H1 (cell line): ENCODE measurements at regions not wholly inside any gene's neighbourhood (a gene's known extent, or its start where the extent isn't known, plus 50 kb on each side); places are given as distances from the start of the nearest gene placed in this dataset.

Source experiments
- CTCF ChIA-PET: fragments of 300-600 bp; sonication (Branson Sonifier 250); formaldehyde crosslinking; loops from one replicate; lab custom pipeline; 2021; ENCODE audit not compliant: partially characterized antibody; lab: Charles Lee
- POLR2A ChIA-PET: fragments of 300-600 bp; sonication (Branson Sonifier 250); formaldehyde crosslinking; loops from one replicate; lab custom pipeline; 2021; ENCODE audit warnings: inconsistent platforms; ENCODE audit not compliant: partially characterized antibody; lab: Charles Lee
- DNase-seq, 2 experiments: peaks; one replicate each; pipeline versions ENCODE4 v3.0.0 to v3.0.0-alpha.2; 2010 to 2022; ENCODE audit warnings: low spot score in 2 of 2, low read depth in 1 of 2, mixed read lengths in 1 of 2
- FAIRE-seq: peaks from 2 replicates; lab custom pipeline; 2011; peaks lifted over from hg19 to GRCh38; lab: Jason Lieb, UNC
- H2AFZ ChIP-seq: 2 replicates; pipeline ENCODE4 v1.8.1; 2012; ENCODE audit warnings: low read length, inconsistent platforms
- H2AK5ac ChIP-seq: 2 replicates; pipeline ENCODE4 v1.6.1; 2013; ENCODE audit warnings: low read depth, low read length
- H2BK120ac ChIP-seq: replicated peaks from 2 replicates; pipeline ENCODE3; 2013; ENCODE audit warnings: low read depth, low read length, inconsistent platforms
- H2BK12ac ChIP-seq: 2 replicates; pipeline ENCODE4 v1.6.1; 2013; ENCODE audit warnings: low read depth, low read length
- H2BK15ac ChIP-seq: 2 replicates; pipeline ENCODE4 v1.6.1; 2013; ENCODE audit warnings: low read length
- H2BK20ac ChIP-seq: 2 replicates; pipeline ENCODE4 v1.6.1; 2013; ENCODE audit warnings: low read length
- H2BK5ac ChIP-seq: 2 replicates; pipeline ENCODE4 v1.6.1; 2013; ENCODE audit warnings: low read depth, low read length
- H3K14ac ChIP-seq: 2 replicates; pipeline ENCODE4 v1.6.1; 2013; ENCODE audit warnings: inconsistent platforms; ENCODE audit not compliant: insufficient read length
- H3K18ac ChIP-seq: 2 replicates; pipeline ENCODE4 v1.6.1; 2013; ENCODE audit warnings: low read length; ENCODE audit errors: extremely low read depth
- H3K23ac ChIP-seq: 2 replicates; pipeline ENCODE4 v1.6.1; 2013; ENCODE audit warnings: inconsistent platforms; ENCODE audit not compliant: insufficient read length
- H3K23me2 ChIP-seq: 2 replicates; pipeline ENCODE4 v1.6.1; 2013; ENCODE audit warnings: low read depth, low read length
- H3K27ac ChIP-seq: 2 replicates; pipeline ENCODE4 v1.6.1; 2011; ENCODE audit warnings: low read depth, low read length, inconsistent platforms
- H3K27me3 ChIP-seq, 4 experiments: replicated peaks in 1 of 4; 1 replicate in 1 of 4; 2 replicates in 3 of 4; pipeline versions ENCODE4 v1.6.1 to v1.8.1; 2011 to 2013; ENCODE audit warnings: low read length in 3 of 4, mild to moderate bottlenecking in 3 of 4, inconsistent platforms in 2 of 4, mixed read lengths in 2 of 4, moderate library complexity in 1 of 4; ENCODE audit not compliant: control insufficient read depth in 3 of 4, insufficient read depth in 3 of 4; ENCODE audit errors: extremely low read depth in 1 of 4
- H3K36me3 ChIP-seq, 4 experiments: 2 replicates each; pipeline versions ENCODE4 v1.6.1 to v1.8.1; 2011 to 2013; ENCODE audit warnings: mild to moderate bottlenecking in 4 of 4, low read length in 3 of 4, moderate library complexity in 2 of 4, control low read depth in 1 of 4, inconsistent platforms in 1 of 4; ENCODE audit not compliant: insufficient read depth in 4 of 4, control insufficient read depth in 2 of 4
- H3K4ac ChIP-seq: replicated peaks from 2 replicates; pipeline ENCODE3; 2013; ENCODE audit warnings: low read length, low read depth, mixed read lengths, inconsistent platforms; ENCODE audit not compliant: insufficient read length
- H3K4me1 ChIP-seq, 4 experiments: replicated peaks in 1 of 4; 1 replicate in 1 of 4; 2 replicates in 3 of 4; pipeline versions ENCODE4 v1.6.1 to v1.8.1; 2011 to 2013; ENCODE audit warnings: low read length in 3 of 4, inconsistent platforms in 2 of 4, mixed read lengths in 1 of 4; ENCODE audit not compliant: insufficient read depth in 4 of 4, control insufficient read depth in 3 of 4
- H3K4me2 ChIP-seq, 2 experiments: 2 replicates each; pipeline versions ENCODE4 v1.6.1 to v1.8.1; 2011 to 2013; ENCODE audit warnings: low read depth in 2 of 2, low read length in 2 of 2, control low read depth in 1 of 2, inconsistent platforms in 1 of 2, mild to moderate bottlenecking in 1 of 2; ENCODE audit not compliant: insufficient read depth in 1 of 2
- H3K4me3 ChIP-seq, 4 experiments: fragments of 200-600, 300-600 bp in 1 of 4; sonication (generic), shearing (Covaris generic), sonication (Bioruptor Twin) in 1 of 4; 2 replicates each; pipeline versions ENCODE4 v1.5.1 to v1.8.1; 2011 to 2016; ENCODE audit warnings: low read length in 4 of 4, low read depth in 3 of 4, control low read depth in 2 of 4, inconsistent platforms in 2 of 4, mild to moderate bottlenecking in 2 of 4, mixed read lengths in 1 of 4, moderate library complexity in 1 of 4; ENCODE audit not compliant: insufficient read depth in 2 of 4; ENCODE audit errors: extremely low read depth in 1 of 4
- H3K56ac ChIP-seq: replicated peaks from 2 replicates; pipeline ENCODE3; 2013; ENCODE audit warnings: low read depth, mild to moderate bottlenecking, mixed read lengths, low read length, inconsistent platforms; ENCODE audit not compliant: insufficient read length
- H3K79me1 ChIP-seq: 2 replicates; pipeline ENCODE4 v1.6.1; 2013; ENCODE audit warnings: low read depth, low read length, control low read depth
- H3K79me2 ChIP-seq, 2 experiments: 2 replicates each; pipeline versions ENCODE4 v1.6.1 to v1.8.1; 2012 to 2013; ENCODE audit warnings: low read length in 2 of 2, mild to moderate bottlenecking in 2 of 2, inconsistent platforms in 1 of 2; ENCODE audit not compliant: insufficient read depth in 2 of 2, control insufficient read depth in 1 of 2
- H3K9ac ChIP-seq, 4 experiments: replicated peaks in 1 of 4; 1 replicate in 1 of 4; 2 replicates in 3 of 4; pipeline versions ENCODE4 v1.6.1 to v1.8.1; 2011 to 2013; ENCODE audit warnings: low read depth in 3 of 4, low read length in 3 of 4, control low read depth in 2 of 4, mild to moderate bottlenecking in 2 of 4, moderate library complexity in 2 of 4, inconsistent platforms in 1 of 4; ENCODE audit errors: extremely low read depth in 1 of 4
- H3K9me3 ChIP-seq, 2 experiments: 2 replicates each; pipeline versions ENCODE4 v1.6.1 to v1.8.1; 2012 to 2013; ENCODE audit warnings: mild to moderate bottlenecking in 2 of 2, moderate library complexity in 2 of 2, control low read depth in 1 of 2, inconsistent platforms in 1 of 2, low read depth in 1 of 2, low read length in 1 of 2, mixed read lengths in 1 of 2; ENCODE audit not compliant: insufficient read depth in 2 of 2
- H4K20me1 ChIP-seq, 2 experiments: replicated peaks in 1 of 2; 2 replicates each; pipeline versions ENCODE3 to v1.8.1; 2011 to 2013; ENCODE audit warnings: inconsistent platforms in 2 of 2, low read length in 2 of 2, mild to moderate bottlenecking in 1 of 2; ENCODE audit not compliant: insufficient read depth in 2 of 2, control insufficient read depth in 1 of 2
- H4K5ac ChIP-seq: 2 replicates; pipeline ENCODE4 v1.6.1; 2013; ENCODE audit warnings: low read length, low read depth, mixed read lengths, inconsistent platforms; ENCODE audit not compliant: insufficient read length
- H4K8ac ChIP-seq: 2 replicates; pipeline ENCODE4 v1.8.0; 2013; ENCODE audit warnings: mild to moderate bottlenecking, moderate library complexity, low read length, inconsistent platforms; ENCODE audit not compliant: insufficient read depth; ENCODE audit errors: extremely low read depth
- H4K91ac ChIP-seq: replicated peaks from 2 replicates; pipeline ENCODE3; 2013; ENCODE audit warnings: low read length, mixed read lengths, inconsistent platforms; ENCODE audit not compliant: insufficient read length
- ATF3 ChIP-seq: IDR thresholded peaks from 2 replicates; pipeline ENCODE4 v1.6.1; 2011; ENCODE audit warnings: low read depth, mild to moderate bottlenecking, low read length; ENCODE audit not compliant: insufficient read depth
- CHD1 ChIP-seq: IDR thresholded peaks from 2 replicates; pipeline ENCODE4 v1.6.1; 2012; ENCODE audit warnings: low read depth, low read length, improper control_type of control experiment
- CHD2 ChIP-seq: IDR thresholded peaks from 2 replicates; pipeline ENCODE4 v1.6.1; 2012; ENCODE audit warnings: low read length, improper control_type of control experiment
- HDAC2 ChIP-seq, 2 experiments: fragments of 300-600 bp in 1 of 2; sonication (generic) in 1 of 2; IDR thresholded peaks; 2 replicates each; pipeline ENCODE4 v1.6.1; 2011 to 2012; ENCODE audit warnings: low read depth in 2 of 2, low read length in 2 of 2, mild to moderate bottlenecking in 2 of 2, moderate library complexity in 2 of 2, borderline replicate concordance in 1 of 2, inconsistent platforms in 1 of 2
- POLR2A ChIP-seq, 2 experiments: IDR thresholded peaks; 1 replicate in 1 of 2; 2 replicates in 1 of 2; pipeline ENCODE4 v1.6.1; 2011; ENCODE audit warnings: low read depth in 2 of 2, low read length in 2 of 2, mild to moderate bottlenecking in 2 of 2; ENCODE audit errors: control extremely low read depth in 1 of 2
- RAD21 ChIP-seq, 2 experiments: IDR thresholded peaks in 1 of 2; conservative IDR thresholded peaks in 1 of 2; 2 replicates each; pipeline ENCODE4 v1.6.1; 2011; ENCODE audit warnings: low read depth in 2 of 2, low read length in 2 of 2, improper control_type of control experiment in 1 of 2, inconsistent platforms in 1 of 2, mild to moderate bottlenecking in 1 of 2, moderate library complexity in 1 of 2
- SIN3A ChIP-seq, 2 experiments: IDR thresholded peaks in 1 of 2; conservative IDR thresholded peaks in 1 of 2; 2 replicates each; pipeline ENCODE4 v1.6.1; 2011 to 2012; ENCODE audit warnings: low read length in 2 of 2, improper control_type of control experiment in 1 of 2, low read depth in 1 of 2, mild to moderate bottlenecking in 1 of 2
- WGBS, 2 experiments: shearing (Covaris generic) in 1 of 2; methylation state at CpG; one replicate each; pipeline versions ENCODE4 v1.1.6 to v1.1.7; 2013 to 2015; ENCODE audit warnings: low lambda C conversion rate in 2 of 2, mixed read lengths in 2 of 2, inconsistent platforms in 1 of 2, low coverage in 1 of 2, missing lambda C conversion rate in 1 of 2; ENCODE audit not compliant: insufficient replicate concordance in 2 of 2, insufficient coverage in 1 of 2, insufficient read length in 1 of 2; ENCODE audit errors: extremely low coverage in 1 of 2, missing lambda C conversion rate in 1 of 2; 5-methylcytosine and 5-hydroxymethylcytosine counted together

GRCh38 chr2:4884117-4884571, 808.0 kb upstream of the SOX11 start:
- Histone ChIP-seq H3K14ac (no peak overlapping the region), H3K23me2 (no peaks in the 10 kb centered on the region), H2BK20ac (no peak overlapping the region), H3K56ac (no peak overlapping the region), H3K9ac (no peak overlapping the region), H2AK5ac (no peak overlapping the region), H2AFZ (no peak overlapping the region), H3K4me2 (no peak overlapping the region), H3K9me3 (peaks cover 8 to 15% of the 10 kb centered on the region in 2 experiments; a peak in 3 of 4 replicates), H2BK5ac (no peak overlapping the region), H4K91ac (no peak overlapping the region), H3K27ac (no peak overlapping the region), H4K5ac (no peak overlapping the region), H3K4me1 (no peaks in the 10 kb centered on the region), H3K18ac (no peak overlapping the region), H3K4me3 (no peak overlapping the region), H2BK12ac (no peak overlapping the region), H4K8ac (no peak overlapping the region; the same call in 1 of the 2 replicates), H3K36me3 (no peaks in the 10 kb centered on the region), H3K23ac (no peak overlapping the region), H3K27me3 (no peaks in the 10 kb centered on the region), H3K79me1 (no peaks in the 10 kb centered on the region), H3K4ac (no peak overlapping the region), H4K20me1 (no peaks in the 10 kb centered on the region), H3K79me2 (no peaks in the 10 kb centered on the region), H2BK120ac (no peak overlapping the region), H2BK15ac (no peak overlapping the region)
- POLR2A ChIA-PET, result no interaction called here
- CTCF ChIA-PET, result interaction anchor here (1.7 kb wide), 1 partner anchor 10 kb away, joined by 3 read pairs; no protein-coding TSS in a partner anchor
- DNase-seq, result no peak
- TF ChIP-seq CHD1, result no peak
- TF ChIP-seq ATF3, result no peak
- no peak for TF ChIP-seq RAD21 (IDR thresholded peaks at IDR 0.05 in 1 of 2, conservative IDR thresholded peaks at IDR 0.05 in 1 of 2; ENCODE audit: low read depth in 2 of 2, low read length in 2 of 2)
- TF ChIP-seq SIN3A (conservative IDR thresholded peaks at IDR 0.05 in 1 of 2, IDR thresholded peaks at IDR 0.05 in 1 of 2; ENCODE audit: low read depth in 1 of 2, low read length in 2 of 2), result no peak
- no peak for TF ChIP-seq HDAC2 (IDR thresholded peaks at IDR 0.05; ENCODE audit: borderline replicate concordance in 1 of 2, low read depth in 2 of 2, low read length in 2 of 2)
- no peak for TF ChIP-seq CHD2
- no peak for TF ChIP-seq POLR2A (IDR thresholded peaks at IDR 0.05; ENCODE audit: control extremely low read depth in 1 of 2, low read depth in 2 of 2, low read length in 2 of 2)
- WGBS, 2 experiments, result 89% methylated on average over 11 of the region's 25 CpGs; no CpG with 5 or more reads in 1 of the 2 experiments
- no peak for FAIRE-seq
